ENCODE measurements at regions not wholly inside any gene's neighbourhood (a gene's known extent, or its start where the extent isn't known, plus 50 kb on each side); places are given as distances from the start of the nearest gene placed in this dataset.

DNA sequence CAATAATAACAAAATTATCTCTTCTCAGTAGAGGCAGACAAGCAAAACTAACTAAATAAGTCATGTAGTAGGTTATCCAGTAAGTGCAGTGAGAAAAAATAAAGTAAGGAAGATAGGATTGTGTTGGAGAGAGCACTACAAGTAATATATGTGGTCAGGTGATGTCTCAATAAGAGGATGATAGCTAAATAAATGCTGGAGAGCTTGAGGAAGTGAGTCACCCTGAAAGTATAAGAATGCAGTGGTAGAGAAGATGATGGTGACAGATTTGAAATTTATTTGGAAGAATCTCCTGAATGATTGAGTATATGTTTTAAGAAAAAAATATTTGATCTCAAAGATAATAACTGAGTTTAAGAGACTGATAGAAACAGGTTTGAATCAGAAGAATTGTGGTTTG is 152.2 kb upstream of the PRR20A start:
- H3K36me3 Mint-ChIP-seq (ENCODE audit: low read depth, unreplicated experiment): no peaks in the 10 kb centered on the region
- Histone ChIP-seq H3K36me3 (ENCODE audit: insufficient read depth, low read length) (no peaks in the 10 kb centered on the region), H3K27me3 (ENCODE audit: insufficient read depth, low read length) (no peaks in the 10 kb centered on the region), H3K9me3 (ENCODE audit: insufficient read depth, low read depth, low read length) (no peaks in the 10 kb centered on the region), H2AFZ (ENCODE audit: low read depth, low read length) (no peak overlapping the region), H3K79me2 (ENCODE audit: insufficient read depth, low read length) (no peaks in the 10 kb centered on the region), H3K4me3 (ENCODE audit: insufficient read depth, low read depth, low read length) (no peak overlapping the region), H4K20me1 (ENCODE audit: insufficient read depth, low read length) (no peaks in the 10 kb centered on the region), H3K4me2 (ENCODE audit: low read length) (no peak overlapping the region), H3K27ac (ENCODE audit: low read depth, low read length) (no peak overlapping the region), H3K4me1 (ENCODE audit: insufficient read depth, low read length) (no peaks in the 10 kb centered on the region), H3K9ac (ENCODE audit: low read length) (no peak overlapping the region)
- no peaks in the 10 kb centered on the region for H3K9me3 Mint-ChIP-seq (ENCODE audit: unreplicated experiment)
- H3K4me3 Mint-ChIP-seq (ENCODE audit: unreplicated experiment): no peak overlapping the region
- no peak overlapping the region for H3K27ac Mint-ChIP-seq (ENCODE audit: unreplicated experiment)
- no peak for FAIRE-seq
- DNase-seq (ENCODE audit: low read depth): no peak
- TF ChIP-seq, protein P1, sequence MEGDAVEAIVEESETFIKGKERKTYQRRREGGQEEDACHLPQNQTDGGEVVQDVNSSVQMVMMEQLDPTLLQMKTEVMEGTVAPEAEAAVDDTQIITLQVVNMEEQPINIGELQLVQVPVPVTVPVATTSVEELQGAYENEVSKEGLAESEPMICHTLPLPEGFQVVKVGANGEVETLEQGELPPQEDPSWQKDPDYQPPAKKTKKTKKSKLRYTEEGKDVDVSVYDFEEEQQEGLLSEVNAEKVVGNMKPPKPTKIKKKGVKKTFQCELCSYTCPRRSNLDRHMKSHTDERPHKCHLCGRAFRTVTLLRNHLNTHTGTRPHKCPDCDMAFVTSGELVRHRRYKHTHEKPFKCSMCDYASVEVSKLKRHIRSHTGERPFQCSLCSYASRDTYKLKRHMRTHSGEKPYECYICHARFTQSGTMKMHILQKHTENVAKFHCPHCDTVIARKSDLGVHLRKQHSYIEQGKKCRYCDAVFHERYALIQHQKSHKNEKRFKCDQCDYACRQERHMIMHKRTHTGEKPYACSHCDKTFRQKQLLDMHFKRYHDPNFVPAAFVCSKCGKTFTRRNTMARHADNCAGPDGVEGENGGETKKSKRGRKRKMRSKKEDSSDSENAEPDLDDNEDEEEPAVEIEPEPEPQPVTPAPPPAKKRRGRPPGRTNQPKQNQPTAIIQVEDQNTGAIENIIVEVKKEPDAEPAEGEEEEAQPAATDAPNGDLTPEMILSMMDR (IDR thresholded peaks at IDR 0.05; ENCODE audit: insufficient read depth, low read depth, low read length): no peak
- no peak for TF ChIP-seq EZH2 (IDR thresholded peaks at IDR 0.05; ENCODE audit: insufficient read depth, low read length)
- peaks cover 6% of the 10 kb centered on the region for H3K4me1 Mint-ChIP-seq (ENCODE audit: low read depth, unreplicated experiment)
- no peaks in the 10 kb centered on the region for H3K27me3 Mint-ChIP-seq (ENCODE audit: low read depth, unreplicated experiment)

- no peaks in the 10 kb centered on the region for H3K36me3 ChIP-seq (ENCODE audit: insufficient read depth, low read length)
- H3K4me1 ChIP-seq (ENCODE audit: insufficient read depth, low read length): no peaks in the 10 kb centered on the region
- H3K4me2 ChIP-seq (ENCODE audit: low read length): no peak overlapping the region
- H3K4me1 Mint-ChIP-seq (ENCODE audit: low read depth, unreplicated experiment): no peaks in the 10 kb centered on the region
- no peaks in the 10 kb centered on the region for H4K20me1 ChIP-seq (ENCODE audit: insufficient read depth, low read length)
- TF ChIP-seq, protein P1 (IDR thresholded peaks at IDR 0.05; ENCODE audit: insufficient read depth, low read depth, low read length): no peak
- TF ChIP-seq EZH2 (IDR thresholded peaks at IDR 0.05; ENCODE audit: insufficient read depth, low read length): no peak
- no peak overlapping the region for H3K4me3 Mint-ChIP-seq (ENCODE audit: unreplicated experiment)
- no peaks in the 10 kb centered on the region for H3K27me3 ChIP-seq (ENCODE audit: insufficient read depth, low read length)
- DNase-seq (ENCODE audit: low read depth) (no peak), FAIRE-seq (no peak)
- H3K9ac ChIP-seq (ENCODE audit: low read length): no peak overlapping the region
- no peaks in the 10 kb centered on the region for H3K9me3 Mint-ChIP-seq (ENCODE audit: unreplicated experiment)
- no peaks in the 10 kb centered on the region for H3K36me3 Mint-ChIP-seq (ENCODE audit: low read depth, unreplicated experiment)
- H3K27ac Mint-ChIP-seq (ENCODE audit: unreplicated experiment): no peak overlapping the region
- H3K9me3 ChIP-seq (ENCODE audit: insufficient read depth, low read depth, low read length): no peaks in the 10 kb centered on the region
- H3K27ac ChIP-seq (ENCODE audit: low read depth, low read length): no peak overlapping the region
- no peaks in the 10 kb centered on the region for H3K79me2 ChIP-seq (ENCODE audit: insufficient read depth, low read length)
- H3K4me3 ChIP-seq (ENCODE audit: insufficient read depth, low read depth, low read length): no peak overlapping the region
- no peak overlapping the region for H2AFZ ChIP-seq (ENCODE audit: low read depth, low read length)
- H3K27me3 Mint-ChIP-seq (ENCODE audit: low read depth, unreplicated experiment): no peaks in the 10 kb centered on the region
Observed at GRCh38 chr13:57003682-57004081, 137.0 kb upstream of the PRR20A start.

DNA sequence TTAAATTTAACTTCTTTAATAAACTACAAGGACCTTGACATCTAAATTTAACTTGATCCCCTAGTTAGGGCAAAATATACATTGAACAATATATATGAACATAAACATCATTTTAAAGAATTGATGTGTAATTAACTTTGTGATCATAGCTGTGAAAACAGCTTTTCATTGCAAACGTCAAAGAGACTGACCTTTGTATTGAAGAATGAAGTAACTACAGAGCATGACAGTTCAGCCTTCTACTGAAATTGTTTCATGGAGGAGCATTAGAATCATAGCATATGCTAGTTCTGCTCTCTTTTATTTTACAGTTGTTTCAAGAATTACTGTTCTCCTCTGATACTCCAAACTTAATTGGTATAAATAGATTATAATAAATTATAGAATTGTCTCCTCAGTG is 123.4 kb upstream of the PRR20A start:
- Histone ChIP-seq H3K27me3 (ENCODE audit: insufficient read depth, low read length) (no peaks in the 10 kb centered on the region), H3K9ac (ENCODE audit: low read length) (no peak overlapping the region), H3K9me3 (ENCODE audit: insufficient read depth, low read depth, low read length) (peaks cover 6% of the 10 kb centered on the region), H3K4me2 (ENCODE audit: low read length) (no peak overlapping the region), H2AFZ (ENCODE audit: low read depth, low read length) (no peak overlapping the region), H3K36me3 (ENCODE audit: insufficient read depth, low read length) (no peaks in the 10 kb centered on the region), H3K4me3 (ENCODE audit: insufficient read depth, low read depth, low read length) (no peak overlapping the region), H4K20me1 (ENCODE audit: insufficient read depth, low read length) (no peaks in the 10 kb centered on the region), H3K4me1 (ENCODE audit: insufficient read depth, low read length) (no peaks in the 10 kb centered on the region), H3K27ac (ENCODE audit: low read depth, low read length) (no peak overlapping the region), H3K79me2 (ENCODE audit: insufficient read depth, low read length) (no peaks in the 10 kb centered on the region)
- Mint-ChIP-seq H3K9me3 (ENCODE audit: unreplicated experiment) (no peaks in the 10 kb centered on the region), H3K36me3 (ENCODE audit: low read depth, unreplicated experiment) (no peaks in the 10 kb centered on the region), H3K4me1 (ENCODE audit: low read depth, unreplicated experiment) (no peaks in the 10 kb centered on the region), H3K27ac (ENCODE audit: unreplicated experiment) (no peak overlapping the region), H3K27me3 (ENCODE audit: low read depth, unreplicated experiment) (no peaks in the 10 kb centered on the region), H3K4me3 (ENCODE audit: unreplicated experiment) (no peak overlapping the region)
- FAIRE-seq: no peak
- DNase-seq (ENCODE audit: low read depth): no peak
- no peak for TF ChIP-seq EZH2 (IDR thresholded peaks at IDR 0.05; ENCODE audit: insufficient read depth, low read length)
- TF ChIP-seq, protein P1 (IDR thresholded peaks at IDR 0.05; ENCODE audit: insufficient read depth, low read depth, low read length): no peak

Measured in astrocyte (in vitro differentiated cells and primary cell).